ENCODE measurements at regions not wholly inside any gene's neighbourhood (a gene's known extent, or its start where the extent isn't known, plus 50 kb on each side); places are given as distances from the start of the nearest gene placed in this dataset.
"Not testable (repeated sequence)": the region's sequence is repeated elsewhere in the genome, so short reads cannot be mapped to it uniquely, and the experiment has no call there.

DNA sequence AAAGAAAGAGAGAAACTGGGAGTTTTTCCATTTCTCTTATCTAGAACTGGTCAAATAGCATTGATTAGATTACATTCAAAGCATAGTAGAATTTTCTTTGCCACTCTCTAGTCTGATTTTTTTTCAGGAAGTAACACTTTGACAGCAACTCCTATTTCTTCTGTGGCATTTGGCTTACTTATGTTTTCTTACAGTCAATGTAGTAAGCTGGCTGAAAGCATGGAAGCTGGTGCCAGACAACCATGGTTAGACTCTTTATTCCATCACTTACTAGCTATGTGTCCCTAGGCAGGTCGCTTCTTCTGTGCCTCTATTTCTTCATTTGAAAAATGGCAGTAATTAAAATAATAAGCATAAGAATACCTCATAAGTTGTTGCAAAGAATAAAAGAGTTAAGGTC, 54.2 kb upstream of the OPRM1 start:
- Mint-ChIP-seq H3K4me1 (peaks cover 15% of the 10 kb centered on the region), H3K27me3 (ENCODE audit: insufficient read depth) (no peaks in the 10 kb centered on the region), H3K4me3 (no peak overlapping the region), H3K36me3 (ENCODE audit: low read depth) (no peaks in the 10 kb centered on the region), H3K27ac (no peak overlapping the region), H3K9me3 (peaks cover 3% of the 10 kb centered on the region)
- Histone ChIP-seq H3K4me3 (ENCODE audit: low read length) (no peak overlapping the region), H3K9me3 (ENCODE audit: control insufficient read depth, low read length) (no peaks in the 10 kb centered on the region), H3K27ac (ENCODE audit: low read depth, low read length) (no peak overlapping the region), H3K36me3 (ENCODE audit: control insufficient read depth, insufficient read depth, low read length) (no peaks in the 10 kb centered on the region), H3K4me1 (ENCODE audit: control insufficient read depth, insufficient read depth, low read length) (peaks cover 4% of the 10 kb centered on the region), H3K27me3 (ENCODE audit: control insufficient read depth, insufficient read depth, low read length, poor library complexity, severe bottlenecking) (no peaks in the 10 kb centered on the region), H3K9ac (ENCODE audit: extremely low read depth, low read length, poor library complexity, severe bottlenecking) (no peak overlapping the region)
- no peak for DNase-seq
- WGBS, 2 experiments (ENCODE audit: insufficient coverage in 1 of 2, insufficient read length in 1 of 2), result no CpG with 5 or more reads among the region's 1 CpG
- TF ChIP-seq, protein P1, sequence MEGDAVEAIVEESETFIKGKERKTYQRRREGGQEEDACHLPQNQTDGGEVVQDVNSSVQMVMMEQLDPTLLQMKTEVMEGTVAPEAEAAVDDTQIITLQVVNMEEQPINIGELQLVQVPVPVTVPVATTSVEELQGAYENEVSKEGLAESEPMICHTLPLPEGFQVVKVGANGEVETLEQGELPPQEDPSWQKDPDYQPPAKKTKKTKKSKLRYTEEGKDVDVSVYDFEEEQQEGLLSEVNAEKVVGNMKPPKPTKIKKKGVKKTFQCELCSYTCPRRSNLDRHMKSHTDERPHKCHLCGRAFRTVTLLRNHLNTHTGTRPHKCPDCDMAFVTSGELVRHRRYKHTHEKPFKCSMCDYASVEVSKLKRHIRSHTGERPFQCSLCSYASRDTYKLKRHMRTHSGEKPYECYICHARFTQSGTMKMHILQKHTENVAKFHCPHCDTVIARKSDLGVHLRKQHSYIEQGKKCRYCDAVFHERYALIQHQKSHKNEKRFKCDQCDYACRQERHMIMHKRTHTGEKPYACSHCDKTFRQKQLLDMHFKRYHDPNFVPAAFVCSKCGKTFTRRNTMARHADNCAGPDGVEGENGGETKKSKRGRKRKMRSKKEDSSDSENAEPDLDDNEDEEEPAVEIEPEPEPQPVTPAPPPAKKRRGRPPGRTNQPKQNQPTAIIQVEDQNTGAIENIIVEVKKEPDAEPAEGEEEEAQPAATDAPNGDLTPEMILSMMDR (conservative IDR thresholded peaks at IDR 0.05), result no peak

DNA sequence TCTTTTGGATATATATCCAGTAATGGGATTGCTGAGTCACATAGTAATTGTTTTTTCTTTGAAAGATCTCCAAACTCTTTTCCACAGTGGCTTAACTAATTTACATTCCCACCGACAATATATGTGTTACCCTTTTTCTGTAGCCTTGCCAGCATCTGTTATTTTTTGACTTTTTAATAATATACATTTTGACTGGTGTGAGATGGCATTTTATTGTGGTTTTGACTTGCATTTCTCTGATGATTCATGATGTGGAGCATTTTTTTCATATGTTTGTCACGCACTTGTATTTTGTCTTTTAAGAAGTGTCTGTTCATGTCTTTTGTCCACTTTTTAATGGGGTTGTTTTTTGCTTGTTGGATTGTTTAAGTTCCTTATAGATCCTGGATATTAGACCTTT, 58.9 kb upstream of the OPRM1 start:
- Histone ChIP-seq H3K4me3 (ENCODE audit: low read length) (no peak overlapping the region), H3K4me1 (ENCODE audit: control insufficient read depth, insufficient read depth, low read length) (no peaks in the 10 kb centered on the region), H3K27ac (ENCODE audit: low read depth, low read length) (no peak overlapping the region), H3K36me3 (ENCODE audit: control insufficient read depth, insufficient read depth, low read length) (no peaks in the 10 kb centered on the region), H3K9ac (ENCODE audit: extremely low read depth, low read length, poor library complexity, severe bottlenecking) (no peak overlapping the region), H3K27me3 (ENCODE audit: control insufficient read depth, insufficient read depth, low read length, poor library complexity, severe bottlenecking) (no peaks in the 10 kb centered on the region), H3K9me3 (ENCODE audit: control insufficient read depth, low read length) (peaks cover 4% of the 10 kb centered on the region)
- TF ChIP-seq, protein P1 (conservative IDR thresholded peaks at IDR 0.05), result no peak
- no peak overlapping the region for H3K4me3 Mint-ChIP-seq
- no peak for DNase-seq
- no peaks in the 10 kb centered on the region for H3K27me3 Mint-ChIP-seq (ENCODE audit: insufficient read depth)
- no peaks in the 10 kb centered on the region for H3K36me3 Mint-ChIP-seq (ENCODE audit: low read depth)
- H3K9me3 Mint-ChIP-seq, result peaks cover 13% of the 10 kb centered on the region
- peaks cover 7% of the 10 kb centered on the region for H3K4me1 Mint-ChIP-seq
- no peak overlapping the region for H3K27ac Mint-ChIP-seq
- WGBS, 2 experiments (ENCODE audit: insufficient coverage in 1 of 2, insufficient read length in 1 of 2), result 97 to 100% methylated on average over 1 to 2 of the region's 2 CpGs

DNA sequence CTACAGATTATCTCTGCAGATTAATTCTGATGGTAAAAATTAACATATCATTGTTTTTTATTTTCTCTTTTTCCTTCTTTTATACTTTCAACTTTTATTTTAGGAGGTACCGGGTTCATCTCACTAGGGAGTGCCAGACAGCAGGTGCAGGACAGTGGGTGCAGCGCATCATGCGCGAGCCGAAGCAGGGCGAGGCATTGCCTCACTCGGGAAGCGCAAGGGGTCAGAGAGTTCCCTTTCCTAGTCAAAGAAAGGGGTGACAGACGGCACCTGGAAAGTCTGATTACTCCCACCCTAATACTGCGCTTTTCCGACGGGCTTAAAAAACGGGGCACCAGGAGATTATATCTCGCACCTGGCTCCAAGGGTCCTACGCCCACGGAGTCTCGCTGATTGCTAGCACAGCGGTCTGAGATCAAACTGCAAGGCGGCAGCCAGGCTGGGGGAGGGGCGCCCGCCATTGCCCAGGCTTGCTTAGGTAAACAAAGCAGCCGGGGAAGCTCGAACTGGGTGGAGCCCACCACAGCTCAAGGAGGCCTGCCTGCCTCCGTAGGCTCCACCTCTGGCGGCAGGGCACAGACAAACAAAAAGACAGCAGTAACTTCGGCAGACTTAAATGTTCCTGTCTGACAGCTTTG, 60.0 kb upstream of the OPRM1 start:
- not testable (repeated sequence) for H3K4me3 ChIP-seq (ENCODE audit: low read length); H3K4me1 Mint-ChIP-seq; H3K27me3 Mint-ChIP-seq (ENCODE audit: insufficient read depth); H3K4me3 Mint-ChIP-seq; H3K27ac Mint-ChIP-seq; H3K36me3 Mint-ChIP-seq (ENCODE audit: low read depth); H3K9ac ChIP-seq (ENCODE audit: extremely low read depth, low read length, poor library complexity, severe bottlenecking); H3K36me3 ChIP-seq (ENCODE audit: control insufficient read depth, insufficient read depth, low read length); H3K27me3 ChIP-seq (ENCODE audit: control insufficient read depth, insufficient read depth, low read length, poor library complexity, severe bottlenecking); H3K27ac ChIP-seq (ENCODE audit: low read depth, low read length); H3K9me3 ChIP-seq (ENCODE audit: control insufficient read depth, low read length); DNase-seq; H3K4me1 ChIP-seq (ENCODE audit: control insufficient read depth, insufficient read depth, low read length)
- WGBS, 2 experiments (ENCODE audit: insufficient coverage in 1 of 2, insufficient read length in 1 of 2), result 87 to 90% methylated on average over 8 to 26 of the region's 26 CpGs
- H3K9me3 Mint-ChIP-seq, result peaks cover 13% of the 10 kb centered on the region

All from endodermal cell (in vitro differentiated cells).